Large intestine (tissue), 3 donors: ENCODE measurements at regions not wholly inside any gene's neighbourhood (a gene's known extent, or its start where the extent isn't known, plus 50 kb on each side); places are given as distances from the start of the nearest gene placed in this dataset.

Experiments used
- DNase-seq, 2 donors: peaks; one replicate each; pipeline versions ENCODE4 v3.0.0 to v3.0.0-alpha.2; 2013
- H3K27ac ChIP-seq: one replicate; pipeline ENCODE4 v1.5.1; 2013; ENCODE audit warnings: low read length
- H3K27me3 ChIP-seq: 2 replicates; pipeline ENCODE4 v1.6.1; 2013; ENCODE audit warnings: low read length; ENCODE audit not compliant: control insufficient read depth, insufficient read depth
- H3K36me3 ChIP-seq: 2 replicates; pipeline ENCODE4 v1.6.1; 2013; ENCODE audit warnings: low read length; ENCODE audit not compliant: control insufficient read depth, insufficient read depth
- H3K4me1 ChIP-seq: one replicate; pipeline ENCODE4 v1.6.1; 2013; ENCODE audit warnings: low read length; ENCODE audit not compliant: control insufficient read depth, insufficient read depth
- H3K4me3 ChIP-seq: one replicate; pipeline ENCODE4 v1.5.1; 2013; ENCODE audit warnings: low read length
- H3K9me3 ChIP-seq: one replicate; pipeline ENCODE4 v1.6.1; 2013; ENCODE audit warnings: mild to moderate bottlenecking, low read depth, low read length, moderate library complexity; ENCODE audit not compliant: control insufficient read depth
- WGBS: methylation state at CpG from one replicate; pipeline ENCODE4 v1.1.5; 2013; ENCODE audit warnings: low lambda C conversion rate; ENCODE audit not compliant: insufficient coverage; 5-methylcytosine and 5-hydroxymethylcytosine counted together

GRCh38 chr22:48539261-48539660, 1288.4 kb downstream of the BRD1 start:
- 60% methylated on average over 1 of the region's 12 CpGs for WGBS
- no peak for DNase-seq
- Histone ChIP-seq H3K4me3 (no peak overlapping the region), H3K4me1 (no peaks in the 10 kb centered on the region), H3K27me3 (no peaks in the 10 kb centered on the region), H3K9me3 (peaks cover 3% of the 10 kb centered on the region), H3K27ac (no peak overlapping the region), H3K36me3 (no peaks in the 10 kb centered on the region)

GRCh38 chr22:48538291-48538820, 1289.3 kb downstream of the BRD1 start:
- H3K9me3 ChIP-seq = peaks cover 3% of the 10 kb centered on the region
- H3K4me3 ChIP-seq = no peak overlapping the region
- no peaks in the 10 kb centered on the region for H3K27me3 ChIP-seq
- no peaks in the 10 kb centered on the region for H3K36me3 ChIP-seq
- H3K27ac ChIP-seq = no peak overlapping the region
- DNase-seq = no peak
- no CpG with 5 or more reads among the region's 18 CpGs for whole genome bisulfite sequencing
- no peaks in the 10 kb centered on the region for H3K4me1 ChIP-seq

- H3K9me3 ChIP-seq = peaks cover 3% of the 10 kb centered on the region
- WGBS = 100% methylated on average over 1 of the region's 3 CpGs
- H3K27me3 ChIP-seq = no peaks in the 10 kb centered on the region
- H3K27ac ChIP-seq = no peak overlapping the region
- no peaks in the 10 kb centered on the region for H3K4me1 ChIP-seq
- no peaks in the 10 kb centered on the region for H3K36me3 ChIP-seq
- DNase-seq = no peak
- H3K4me3 ChIP-seq = no peak overlapping the region
Observed at GRCh38 chr22:48537343-48537680, 1290.4 kb downstream of the BRD1 start.

GRCh38 chr22:48536541-48537342, 1290.9 kb downstream of the BRD1 start:
- WGBS = no CpG with 5 or more reads among the region's 30 CpGs
- Histone ChIP-seq H3K4me1 (no peaks in the 10 kb centered on the region), H3K9me3 (no peaks in the 10 kb centered on the region), H3K27me3 (no peaks in the 10 kb centered on the region), H3K36me3 (no peaks in the 10 kb centered on the region), H3K4me3 (no peak overlapping the region), H3K27ac (no peak overlapping the region)
- DNase-seq = no peak

- no peak for DNase-seq
- no peaks in the 10 kb centered on the region for H3K4me1 ChIP-seq
- no peak overlapping the region for H3K4me3 ChIP-seq
- WGBS = no CpG with 5 or more reads among the region's 39 CpGs
- H3K27me3 ChIP-seq = no peaks in the 10 kb centered on the region
- no peaks in the 10 kb centered on the region for H3K36me3 ChIP-seq
- H3K9me3 ChIP-seq = no peaks in the 10 kb centered on the region
- H3K27ac ChIP-seq = no peak overlapping the region
Observed at GRCh38 chr22:48535868-48536540, 1291.7 kb downstream of the BRD1 start.

GRCh38 chr22:48534395-48534958, 1293.2 kb downstream of the BRD1 start:
- H3K27me3 ChIP-seq = no peaks in the 10 kb centered on the region
- H3K4me1 ChIP-seq = no peaks in the 10 kb centered on the region
- no CpG with 5 or more reads among the region's 22 CpGs for WGBS
- H3K4me3 ChIP-seq = no peak overlapping the region
- DNase-seq = no peak
- no peaks in the 10 kb centered on the region for H3K9me3 ChIP-seq
- H3K36me3 ChIP-seq = no peaks in the 10 kb centered on the region
- H3K27ac ChIP-seq = no peak overlapping the region

GRCh38 chr22:48532986-48533385, 1294.7 kb downstream of the BRD1 start:
- Histone ChIP-seq H3K36me3 (no peaks in the 10 kb centered on the region), H3K4me1 (no peaks in the 10 kb centered on the region), H3K9me3 (no peaks in the 10 kb centered on the region), H3K4me3 (no peak overlapping the region), H3K27ac (no peak overlapping the region), H3K27me3 (no peaks in the 10 kb centered on the region)
- no peak for DNase-seq
- whole genome bisulfite sequencing = no CpG with 5 or more reads among the region's 12 CpGs

GRCh38 chr22:48531761-48532435, 1295.8 kb downstream of the BRD1 start:
- 73% methylated on average over 7 of the region's 20 CpGs for WGBS
- no peaks in the 10 kb centered on the region for H3K27me3 ChIP-seq

GRCh38 chr22:48531108-48531507, 1296.6 kb downstream of the BRD1 start:
- DNase-seq = no peak
- WGBS = no CpG with 5 or more reads among the region's 11 CpGs
- H3K27me3 ChIP-seq = no peaks in the 10 kb centered on the region
- no peak overlapping the region for H3K27ac ChIP-seq
- no peak overlapping the region for H3K4me3 ChIP-seq
- no peaks in the 10 kb centered on the region for H3K36me3 ChIP-seq
- no peaks in the 10 kb centered on the region for H3K9me3 ChIP-seq
- no peaks in the 10 kb centered on the region for H3K4me1 ChIP-seq

More at GRCh38 chr22:48531761-48532435, 1295.8 kb downstream of the BRD1 start:
- Histone ChIP-seq H3K4me3 (no peak overlapping the region), H3K27ac (no peak overlapping the region), H3K9me3 (no peaks in the 10 kb centered on the region), H3K4me1 (no peaks in the 10 kb centered on the region), H3K36me3 (no peaks in the 10 kb centered on the region)
- no peak for DNase-seq

- Histone ChIP-seq H3K27me3 (no peaks in the 10 kb centered on the region), H3K9me3 (no peaks in the 10 kb centered on the region), H3K4me3 (no peak overlapping the region), H3K36me3 (no peaks in the 10 kb centered on the region), H3K4me1 (no peaks in the 10 kb centered on the region), H3K27ac (no peak overlapping the region)
- WGBS = no CpG with 5 or more reads among the region's 10 CpGs
- no peak for DNase-seq
Observed at GRCh38 chr22:48530666-48531065, 1297.0 kb downstream of the BRD1 start.
